ENCODE measurements at regions not wholly inside any gene's neighbourhood (a gene's known extent, or its start where the extent isn't known, plus 50 kb on each side); places are given as distances from the start of the nearest gene placed in this dataset.

GRCh38 chr9:739362-739761, 102.1 kb upstream of the DMRT1 start:
- Histone ChIP-seq H3K36me3 (ENCODE audit: control insufficient read depth, insufficient read depth, low read length) (peaks cover 9% of the 10 kb centered on the region), H3K27me3 (ENCODE audit: control insufficient read depth, insufficient read depth, low read length) (no peaks in the 10 kb centered on the region), H3K4me3 (replicated peaks in 1 of 4; ENCODE audit: control extremely low read depth in 1 of 4, insufficient read depth in 1 of 4, low read depth in 3 of 4, low read length in 4 of 4) (no peak overlapping the region), H3K4me1 (ENCODE audit: control insufficient read depth, extremely low read depth, insufficient read depth, low read length) (peaks cover 34% of the 10 kb centered on the region), H3K4me2 (ENCODE audit: extremely low read depth, insufficient read depth, low read length) (no peak overlapping the region), H2AFZ (ENCODE audit: low read length) (no peak overlapping the region), H3K79me2 (ENCODE audit: control insufficient read depth, insufficient read depth, low read length) (no peaks in the 10 kb centered on the region), H3K27ac (ENCODE audit: insufficient read depth, low read length) (peak overlapping the region; percentile 87), H3K9ac (ENCODE audit: insufficient read depth, low read length) (no peak overlapping the region), H4K20me1 (ENCODE audit: control insufficient read depth, extremely low read depth, insufficient read depth, low read length) (no peaks in the 10 kb centered on the region), H3K9me3 (ENCODE audit: control insufficient read depth, insufficient read depth, low read depth, low read length) (no peaks in the 10 kb centered on the region)
- TF ChIP-seq EZH2 (IDR thresholded peaks at IDR 0.05; ENCODE audit: low read length, missing control alignments) (no peak), CTCF (conservative IDR thresholded peaks at IDR 0.05 in 1 of 2, IDR thresholded peaks at IDR 0.05 in 1 of 2; ENCODE audit: low read depth in 1 of 2, low read length in 2 of 2) (no peak)
- no peak for DNase-seq (ENCODE audit: low read depth in 2 of 2)

- no peak overlapping the region for H3K27ac ChIP-seq (ENCODE audit: insufficient read depth, low read length)
- H3K36me3 ChIP-seq (ENCODE audit: control insufficient read depth, insufficient read depth, low read length): peaks cover 10% of the 10 kb centered on the region
- no peak overlapping the region for H2AFZ ChIP-seq (ENCODE audit: low read length)
- H4K20me1 ChIP-seq (ENCODE audit: control insufficient read depth, extremely low read depth, insufficient read depth, low read length): no peaks in the 10 kb centered on the region
- no peaks in the 10 kb centered on the region for H3K79me2 ChIP-seq (ENCODE audit: control insufficient read depth, insufficient read depth, low read length)
- no peak overlapping the region for H3K4me2 ChIP-seq (ENCODE audit: extremely low read depth, insufficient read depth, low read length)
- no peak overlapping the region for H3K9ac ChIP-seq (ENCODE audit: insufficient read depth, low read length)
- no peaks in the 10 kb centered on the region for H3K27me3 ChIP-seq (ENCODE audit: control insufficient read depth, insufficient read depth, low read length)
- peaks cover 30% of the 10 kb centered on the region for H3K4me1 ChIP-seq (ENCODE audit: control insufficient read depth, extremely low read depth, insufficient read depth, low read length)
- H3K9me3 ChIP-seq (ENCODE audit: control insufficient read depth, insufficient read depth, low read depth, low read length): no peaks in the 10 kb centered on the region
- no peak overlapping the region for H3K4me3 ChIP-seq (replicated peaks in 1 of 4; ENCODE audit: control extremely low read depth in 1 of 4, insufficient read depth in 1 of 4, low read depth in 3 of 4, low read length in 4 of 4)
- DNase-seq (ENCODE audit: low read depth in 2 of 2): no peak
- TF ChIP-seq CTCF (conservative IDR thresholded peaks at IDR 0.05 in 1 of 2, IDR thresholded peaks at IDR 0.05 in 1 of 2; ENCODE audit: low read depth in 1 of 2, low read length in 2 of 2) (no peak), EZH2 (IDR thresholded peaks at IDR 0.05; ENCODE audit: low read length, missing control alignments) (no peak)
Observed at GRCh38 chr9:740221-740620, 101.3 kb upstream of the DMRT1 start.

GRCh38 chr9:742104-742503, 99.4 kb upstream of the DMRT1 start:
- TF ChIP-seq CTCF (conservative IDR thresholded peaks at IDR 0.05 in 1 of 2, IDR thresholded peaks at IDR 0.05 in 1 of 2; ENCODE audit: low read depth in 1 of 2, low read length in 2 of 2) (no peak), EZH2 (IDR thresholded peaks at IDR 0.05; ENCODE audit: low read length, missing control alignments) (no peak)
- Histone ChIP-seq H2AFZ (ENCODE audit: low read length) (no peak overlapping the region), H3K27me3 (ENCODE audit: control insufficient read depth, insufficient read depth, low read length) (no peaks in the 10 kb centered on the region), H4K20me1 (ENCODE audit: control insufficient read depth, extremely low read depth, insufficient read depth, low read length) (no peaks in the 10 kb centered on the region), H3K9ac (ENCODE audit: insufficient read depth, low read length) (no peak overlapping the region), H3K79me2 (ENCODE audit: control insufficient read depth, insufficient read depth, low read length) (no peaks in the 10 kb centered on the region), H3K27ac (ENCODE audit: insufficient read depth, low read length) (no peak overlapping the region), H3K4me1 (ENCODE audit: control insufficient read depth, extremely low read depth, insufficient read depth, low read length) (peaks cover 22% of the 10 kb centered on the region), H3K9me3 (ENCODE audit: control insufficient read depth, insufficient read depth, low read depth, low read length) (no peaks in the 10 kb centered on the region), H3K4me3 (replicated peaks in 1 of 4; ENCODE audit: control extremely low read depth in 1 of 4, insufficient read depth in 1 of 4, low read depth in 3 of 4, low read length in 4 of 4) (no peak overlapping the region), H3K36me3 (ENCODE audit: control insufficient read depth, insufficient read depth, low read length) (peaks cover 14% of the 10 kb centered on the region), H3K4me2 (ENCODE audit: extremely low read depth, insufficient read depth, low read length) (no peak overlapping the region)
- DNase-seq (ENCODE audit: low read depth in 2 of 2): no peak

Measured in fibroblast of lung (primary cell).